ENCODE measurements at regions not wholly inside any gene's neighbourhood (a gene's known extent, or its start where the extent isn't known, plus 50 kb on each side); places are given as distances from the start of the nearest gene placed in this dataset.

GRCh38 chr7:131726686-131727085, 170.3 kb upstream of the PODXL start:
- Histone ChIP-seq H2AFZ (ENCODE audit: low read depth, low read length) (no peak overlapping the region), H3K4me2 (ENCODE audit: low read length) (no peak overlapping the region), H3K27ac (ENCODE audit: low read length) (no peak overlapping the region), H3K9me3 (ENCODE audit: insufficient read depth, low read length) (no peaks in the 10 kb centered on the region), H3K36me3 (replicated peaks; ENCODE audit: low read depth, low read length) (no peaks in the 10 kb centered on the region), H4K20me1 (ENCODE audit: insufficient read depth, low read length) (no peaks in the 10 kb centered on the region), H3K79me2 (ENCODE audit: low read length) (no peaks in the 10 kb centered on the region), H3K9ac (ENCODE audit: low read length) (no peak overlapping the region), H3K4me1 (ENCODE audit: low read length) (no peaks in the 10 kb centered on the region), H3K4me3 (ENCODE audit: low read length) (no peak overlapping the region), H3K27me3 (ENCODE audit: low read depth, low read length) (peaks cover 26% of the 10 kb centered on the region)
- TF ChIP-seq EZH2phosphoT487 (IDR thresholded peaks at IDR 0.05; ENCODE audit: low read depth), result no peak
- no peak for TF ChIP-seq CTCF (IDR thresholded peaks at IDR 0.05; ENCODE audit: low read depth, low read length)

GRCh38 chr7:131726031-131726430, 169.6 kb upstream of the PODXL start:
- Histone ChIP-seq H3K9me3 (ENCODE audit: insufficient read depth, low read length) (no peaks in the 10 kb centered on the region), H3K9ac (ENCODE audit: low read length) (no peak overlapping the region), H2AFZ (ENCODE audit: low read depth, low read length) (no peak overlapping the region), H3K4me3 (ENCODE audit: low read length) (no peak overlapping the region), H3K27ac (ENCODE audit: low read length) (no peak overlapping the region), H3K4me1 (ENCODE audit: low read length) (no peaks in the 10 kb centered on the region), H3K27me3 (ENCODE audit: low read depth, low read length) (peaks cover 26% of the 10 kb centered on the region), H3K4me2 (ENCODE audit: low read length) (no peak overlapping the region), H3K79me2 (ENCODE audit: low read length) (no peaks in the 10 kb centered on the region), H4K20me1 (ENCODE audit: insufficient read depth, low read length) (no peaks in the 10 kb centered on the region), H3K36me3 (replicated peaks; ENCODE audit: low read depth, low read length) (no peaks in the 10 kb centered on the region)
- TF ChIP-seq CTCF (IDR thresholded peaks at IDR 0.05; ENCODE audit: low read depth, low read length) (no peak), EZH2phosphoT487 (IDR thresholded peaks at IDR 0.05; ENCODE audit: low read depth) (no peak)

DNA sequence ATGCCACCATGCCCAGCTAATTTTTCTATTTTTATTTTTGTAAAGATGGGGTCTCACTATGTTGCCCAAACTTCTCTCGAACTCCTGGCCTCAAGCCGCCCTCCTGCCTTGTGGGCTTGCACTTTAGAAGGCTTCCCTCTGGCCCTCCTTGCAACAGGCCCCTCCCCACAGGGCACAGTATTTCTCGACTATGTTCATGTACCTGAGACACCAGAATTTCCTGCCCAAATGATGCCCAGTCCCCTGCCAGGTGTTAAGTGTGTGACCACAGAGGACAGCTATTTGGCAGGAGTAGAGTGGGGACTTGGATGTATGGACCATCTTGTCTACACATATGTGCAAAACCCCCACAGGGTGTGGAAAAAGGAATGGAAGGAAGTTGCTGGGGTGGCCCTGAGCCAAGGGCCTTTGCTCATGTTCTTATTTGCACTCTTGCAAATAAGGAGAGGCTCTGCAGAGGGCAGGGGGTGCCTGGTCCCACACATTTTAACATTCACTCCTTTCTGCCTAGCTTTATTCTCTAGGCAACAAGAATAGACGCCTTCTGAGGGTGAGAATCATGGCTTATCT, 168.4 kb upstream of the PODXL start:
- Histone ChIP-seq H3K36me3 (replicated peaks; ENCODE audit: low read depth, low read length) (no peaks in the 10 kb centered on the region), H3K9me3 (ENCODE audit: insufficient read depth, low read length) (no peaks in the 10 kb centered on the region), H3K4me1 (ENCODE audit: low read length) (no peaks in the 10 kb centered on the region), H2AFZ (ENCODE audit: low read depth, low read length) (no peak overlapping the region), H3K9ac (ENCODE audit: low read length) (no peak overlapping the region), H3K27me3 (ENCODE audit: low read depth, low read length) (peaks cover 29% of the 10 kb centered on the region), H4K20me1 (ENCODE audit: insufficient read depth, low read length) (no peaks in the 10 kb centered on the region), H3K4me3 (ENCODE audit: low read length) (no peak overlapping the region), H3K4me2 (ENCODE audit: low read length) (no peak overlapping the region), H3K27ac (ENCODE audit: low read length) (no peak overlapping the region), H3K79me2 (ENCODE audit: low read length) (no peaks in the 10 kb centered on the region)
- no peak for TF ChIP-seq EZH2phosphoT487 (IDR thresholded peaks at IDR 0.05; ENCODE audit: low read depth)
- no peak for TF ChIP-seq CTCF (IDR thresholded peaks at IDR 0.05; ENCODE audit: low read depth, low read length)

DNA sequence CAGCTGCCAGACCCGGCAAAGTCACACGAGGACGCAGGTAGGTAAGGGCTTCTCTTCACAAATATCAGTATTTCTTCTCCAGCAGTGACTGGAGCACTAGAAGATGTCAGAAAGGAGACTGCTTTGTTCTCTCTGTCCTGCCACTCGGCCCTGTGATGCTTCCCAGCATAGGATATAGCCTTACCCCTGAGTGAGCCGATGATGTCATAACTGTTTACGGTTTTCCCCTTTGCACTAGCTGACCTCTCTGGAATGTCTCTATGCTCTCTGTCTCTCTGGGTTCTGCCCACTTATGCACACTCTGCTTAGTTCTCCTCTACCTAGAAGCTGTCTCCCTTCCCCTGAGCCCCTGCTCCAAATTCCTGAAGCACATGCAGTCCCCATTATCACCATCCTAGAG, 167.5 kb upstream of the PODXL start:
- Histone ChIP-seq H4K20me1 (ENCODE audit: insufficient read depth, low read length) (no peaks in the 10 kb centered on the region), H3K4me1 (ENCODE audit: low read length) (no peaks in the 10 kb centered on the region), H3K4me3 (ENCODE audit: low read length) (no peak overlapping the region), H3K27me3 (ENCODE audit: low read depth, low read length) (peaks cover 29% of the 10 kb centered on the region), H3K4me2 (ENCODE audit: low read length) (no peak overlapping the region), H3K9ac (ENCODE audit: low read length) (no peak overlapping the region), H3K27ac (ENCODE audit: low read length) (no peak overlapping the region), H3K36me3 (replicated peaks; ENCODE audit: low read depth, low read length) (no peaks in the 10 kb centered on the region), H3K79me2 (ENCODE audit: low read length) (no peaks in the 10 kb centered on the region), H3K9me3 (ENCODE audit: insufficient read depth, low read length) (no peaks in the 10 kb centered on the region), H2AFZ (ENCODE audit: low read depth, low read length) (no peak overlapping the region)
- no peak for TF ChIP-seq EZH2phosphoT487 (IDR thresholded peaks at IDR 0.05; ENCODE audit: low read depth)
- TF ChIP-seq CTCF (IDR thresholded peaks at IDR 0.05; ENCODE audit: low read depth, low read length), result no peak

All from OCI-LY3 (cell line).